Immature natural killer cell (primary cell): ENCODE measurements at regions not wholly inside any gene's neighbourhood (a gene's known extent, or its start where the extent isn't known, plus 50 kb on each side); places are given as distances from the start of the nearest gene placed in this dataset.
"Not testable (repeated sequence)": the region's sequence is repeated elsewhere in the genome, so short reads cannot be mapped to it uniquely, and the experiment has no call there.

ENCODE experiments used
- DNase-seq, 3 donors: peaks; one replicate each; pipeline ENCODE4 v3.0.0; 2022; ENCODE audit warnings: mixed read lengths in 1 of 3
- H3K27ac Mint-ChIP-seq, 6 donors: one replicate each; pipeline ENCODE4 v1.8.0; 2020; ENCODE audit warnings: mixed read lengths in 6 of 6, mild to moderate bottlenecking in 5 of 6, inconsistent platforms in 4 of 6, moderate library complexity in 3 of 6
- H3K27me3 Mint-ChIP-seq, 3 donors: one replicate each; pipeline ENCODE4 v1.8.0; 2020 to 2021; ENCODE audit warnings: low read depth in 3 of 3, mild to moderate bottlenecking in 3 of 3, mixed read lengths in 3 of 3, moderate library complexity in 3 of 3, inconsistent platforms in 1 of 3
- H3K36me3 Mint-ChIP-seq, 3 donors: one replicate each; pipeline ENCODE4 v1.8.0; 2020; ENCODE audit warnings: mixed read lengths in 3 of 3, inconsistent platforms in 2 of 3, mild to moderate bottlenecking in 2 of 3
- H3K4me1 Mint-ChIP-seq, 2 donors: one replicate each; pipeline ENCODE4 v1.8.0; 2020; ENCODE audit warnings: inconsistent platforms in 2 of 2, mild to moderate bottlenecking in 2 of 2, mixed read lengths in 2 of 2, moderate library complexity in 1 of 2
- H3K4me3 Mint-ChIP-seq, 5 donors: one replicate each; pipeline ENCODE4 v1.8.0; 2020; ENCODE audit warnings: mild to moderate bottlenecking in 5 of 5, mixed read lengths in 5 of 5, inconsistent platforms in 3 of 5, moderate library complexity in 3 of 5
- H3K9me3 Mint-ChIP-seq, 6 donors: one replicate each; pipeline ENCODE4 v1.8.0; 2020; ENCODE audit warnings: mild to moderate bottlenecking in 6 of 6, mixed read lengths in 6 of 6, inconsistent platforms in 4 of 6, moderate library complexity in 3 of 6

- Mint-ChIP-seq H3K27me3 (peaks cover 2 to 7% (median 3%) of the 10 kb centered on the region in 3 donors), H3K36me3 (no peaks in the 10 kb centered on the region), H3K9me3 (no peaks in the 10 kb centered on the region), H3K4me1 (peaks cover 28 to 47% of the 10 kb centered on the region in 2 donors), H3K27ac (no peak overlapping the region), H3K4me3 (no peak overlapping the region)
- DNase-seq, result no peak
Measured at GRCh38 chr10:70987396-70988130, 99.2 kb upstream of the PCBD1 start.

GRCh38 chr10:70990156-70990555, 101.8 kb upstream of the PCBD1 start:
- Mint-ChIP-seq H3K4me3 (peak overlapping the region in 1 of 5 donors; percentile 61), H3K27ac (peak overlapping the region in 1 of 6 donors; percentile 67), H3K4me1 (peaks cover 16 to 27% of the 10 kb centered on the region in 2 donors)
- peak in 2 of 3 donors; percentile 33 for DNase-seq
- not testable (repeated sequence) for H3K9me3 Mint-ChIP-seq, H3K27me3 Mint-ChIP-seq, H3K36me3 Mint-ChIP-seq

GRCh38 chr10:70990681-70991080, 102.3 kb upstream of the PCBD1 start:
- H3K27me3 Mint-ChIP-seq, result peaks cover 3 to 5% (median 4%) of the 10 kb centered on the region in 3 donors
- no peak for DNase-seq
- H3K36me3 Mint-ChIP-seq, result no peaks in the 10 kb centered on the region
- H3K4me1 Mint-ChIP-seq, result peaks cover 11 to 21% of the 10 kb centered on the region in 2 donors
- H3K9me3 Mint-ChIP-seq, result no peaks in the 10 kb centered on the region
- H3K27ac Mint-ChIP-seq, result no peak overlapping the region
- no peak overlapping the region for H3K4me3 Mint-ChIP-seq

GRCh38 chr10:70991140-70992124, 103.1 kb upstream of the PCBD1 start:
- H3K27ac Mint-ChIP-seq, result no peak overlapping the region
- H3K27me3 Mint-ChIP-seq, result peaks cover 3 to 7% (median 4%) of the 10 kb centered on the region in 3 donors
- H3K36me3 Mint-ChIP-seq, result no peaks in the 10 kb centered on the region
- no peak overlapping the region for H3K4me3 Mint-ChIP-seq
- no peak for DNase-seq
- peaks cover 4 to 14% of the 10 kb centered on the region in 2 donors for H3K4me1 Mint-ChIP-seq
- H3K9me3 Mint-ChIP-seq, result no peaks in the 10 kb centered on the region

GRCh38 chr10:70992436-70992835, 104.1 kb upstream of the PCBD1 start:
- Mint-ChIP-seq H3K27me3 (peaks cover 3 to 7% (median 4%) of the 10 kb centered on the region in 3 donors), H3K27ac (no peak overlapping the region), H3K4me1 (peaks cover 3 to 9% of the 10 kb centered on the region in 2 donors), H3K36me3 (no peaks in the 10 kb centered on the region), H3K9me3 (no peaks in the 10 kb centered on the region), H3K4me3 (no peak overlapping the region)
- no peak for DNase-seq

GRCh38 chr10:70993051-70993450, 104.7 kb upstream of the PCBD1 start:
- Mint-ChIP-seq H3K4me1 (peaks cover 3 to 9% of the 10 kb centered on the region in 2 donors), H3K27me3 (peaks cover 2 to 7% (median 4%) of the 10 kb centered on the region in 3 donors), H3K27ac (no peak overlapping the region), H3K36me3 (no peaks in the 10 kb centered on the region), H3K9me3 (no peaks in the 10 kb centered on the region), H3K4me3 (no peak overlapping the region)
- no peak for DNase-seq

- H3K4me3 Mint-ChIP-seq, result no peak overlapping the region
- H3K4me1 Mint-ChIP-seq, result no peaks in the 10 kb centered on the region
- H3K36me3 Mint-ChIP-seq, result no peaks in the 10 kb centered on the region
- H3K9me3 Mint-ChIP-seq, result no peaks in the 10 kb centered on the region
- no peak for DNase-seq
- no peak overlapping the region for H3K27ac Mint-ChIP-seq
- peaks cover 2 to 7% (median 3%) of the 10 kb centered on the region in 3 donors for H3K27me3 Mint-ChIP-seq
Measured at GRCh38 chr10:70996549-70996948, 108.2 kb upstream of the PCBD1 start.

- H3K36me3 Mint-ChIP-seq, result no peaks in the 10 kb centered on the region
- no peaks in the 10 kb centered on the region for H3K9me3 Mint-ChIP-seq
- no peak overlapping the region for H3K27ac Mint-ChIP-seq
- H3K4me1 Mint-ChIP-seq, result no peaks in the 10 kb centered on the region
- H3K4me3 Mint-ChIP-seq, result no peak overlapping the region
- DNase-seq, result no peak
- H3K27me3 Mint-ChIP-seq, result peaks cover 2 to 7% (median 3%) of the 10 kb centered on the region in 3 donors
Measured at GRCh38 chr10:70997236-70997635, 108.9 kb upstream of the PCBD1 start.

GRCh38 chr10:70998086-70998485, 109.7 kb upstream of the PCBD1 start:
- no peak for DNase-seq
- Mint-ChIP-seq H3K4me1 (no peaks in the 10 kb centered on the region), H3K27me3 (peaks cover 2 to 7% (median 6%) of the 10 kb centered on the region in 3 donors), H3K9me3 (no peaks in the 10 kb centered on the region), H3K27ac (no peak overlapping the region), H3K4me3 (no peak overlapping the region), H3K36me3 (no peaks in the 10 kb centered on the region)

- Mint-ChIP-seq H3K4me1 (no peaks in the 10 kb centered on the region), H3K27ac (no peak overlapping the region), H3K27me3 (peaks cover 2 to 5% (median 4%) of the 10 kb centered on the region in 3 donors), H3K36me3 (no peaks in the 10 kb centered on the region), H3K4me3 (no peak overlapping the region), H3K9me3 (no peaks in the 10 kb centered on the region)
- DNase-seq, result no peak
Measured at GRCh38 chr10:71001470-71001869, 113.1 kb upstream of the PCBD1 start.

- no peak for DNase-seq
- H3K9me3 Mint-ChIP-seq, result no peaks in the 10 kb centered on the region
- no peaks in the 10 kb centered on the region for H3K4me1 Mint-ChIP-seq
- H3K36me3 Mint-ChIP-seq, result no peaks in the 10 kb centered on the region
- H3K4me3 Mint-ChIP-seq, result no peak overlapping the region
- peaks cover 0 to 4% (median 4%) of the 10 kb centered on the region in 3 donors for H3K27me3 Mint-ChIP-seq
- H3K27ac Mint-ChIP-seq, result no peak overlapping the region
Measured at GRCh38 chr10:71004176-71005075, 116.1 kb upstream of the PCBD1 start.

GRCh38 chr10:71005337-71006305, 117.3 kb upstream of the PCBD1 start:
- DNase-seq, result no peak
- Mint-ChIP-seq H3K9me3 (no peaks in the 10 kb centered on the region), H3K36me3 (no peaks in the 10 kb centered on the region), H3K4me3 (no peak overlapping the region), H3K4me1 (no peaks in the 10 kb centered on the region), H3K27ac (no peak overlapping the region), H3K27me3 (peaks cover 0 to 4% (median 2%) of the 10 kb centered on the region in 3 donors)
